Keratinocyte (primary cell): ENCODE measurements at regions not wholly inside any gene's neighbourhood (a gene's known extent, or its start where the extent isn't known, plus 50 kb on each side); places are given as distances from the start of the nearest gene placed in this dataset.

Source experiments
- DNase-seq: peaks from one replicate; pipeline ENCODE4 v3.0.0-alpha.2; 2011; ENCODE audit warnings: low read depth, missing footprints, low spot score
- FAIRE-seq: peaks from 2 replicates; lab custom pipeline; 2011; peaks lifted over from hg19 to GRCh38; lab: Jason Lieb, UNC
- H2AFZ ChIP-seq: 2 replicates; pipeline ENCODE4 v1.6.0; 2012; ENCODE audit warnings: low read length, control low read depth, inconsistent platforms; ENCODE audit not compliant: control insufficient read depth
- H3K27ac ChIP-seq: 2 replicates; pipeline ENCODE4 v1.5.1; 2011; ENCODE audit warnings: low read length; ENCODE audit not compliant: control insufficient read depth, insufficient read depth
- H3K27me3 ChIP-seq: 3 replicates; pipeline ENCODE4 v1.6.0; 2011; ENCODE audit warnings: low read length; ENCODE audit not compliant: control insufficient read depth, insufficient read depth; ENCODE audit errors: extremely low read depth
- H3K36me3 ChIP-seq, 2 experiments: 2 replicates in 1 of 2; 3 replicates in 1 of 2; pipeline ENCODE4 v1.5.1; 2011; ENCODE audit warnings: low read length in 2 of 2, mild to moderate bottlenecking in 1 of 2; ENCODE audit not compliant: control insufficient read depth in 2 of 2, insufficient read depth in 2 of 2; ENCODE audit errors: extremely low read depth in 1 of 2
- H3K4me1 ChIP-seq: 3 replicates; pipeline ENCODE4 v1.5.1; 2011; ENCODE audit warnings: low read length; ENCODE audit not compliant: control insufficient read depth, insufficient read depth; ENCODE audit errors: extremely low read depth
- H3K4me2 ChIP-seq: 3 replicates; pipeline ENCODE4 v1.6.0; 2011; ENCODE audit warnings: low read depth, low read length; ENCODE audit not compliant: control insufficient read depth, insufficient read depth; ENCODE audit errors: extremely low read depth
- H3K4me3 ChIP-seq, 3 experiments: fragments of 200-600 bp in 1 of 3; sonication (generic) in 1 of 3; 2 replicates in 2 of 3; 3 replicates in 1 of 3; pipeline ENCODE4 v1.5.1; 2011 to 2016; ENCODE audit warnings: low read length in 3 of 3, mild to moderate bottlenecking in 3 of 3, control low read depth in 2 of 3, inconsistent platforms in 1 of 3, low read depth in 1 of 3, mixed read lengths in 1 of 3, mixed run types in 1 of 3, moderate library complexity in 1 of 3; ENCODE audit not compliant: control insufficient read depth in 2 of 3, insufficient read depth in 2 of 3; ENCODE audit errors: extremely low read depth in 1 of 3
- H3K79me2 ChIP-seq: 2 replicates; pipeline ENCODE4 v1.6.0; 2012; ENCODE audit warnings: low read length; ENCODE audit not compliant: control insufficient read depth, insufficient read depth
- H3K9ac ChIP-seq: 3 replicates; pipeline ENCODE4 v1.6.0; 2011; ENCODE audit warnings: low read length; ENCODE audit not compliant: control insufficient read depth, insufficient read depth; ENCODE audit errors: extremely low read depth
- H3K9me1 ChIP-seq: 3 replicates; pipeline ENCODE4 v1.6.0; 2011; ENCODE audit warnings: low read length; ENCODE audit not compliant: control insufficient read depth, insufficient read depth; ENCODE audit errors: extremely low read depth
- H3K9me3 ChIP-seq: 2 replicates; pipeline ENCODE4 v1.5.1; 2012; ENCODE audit warnings: low read depth, low read length; ENCODE audit not compliant: control insufficient read depth
- H4K20me1 ChIP-seq: 3 replicates; pipeline ENCODE4 v1.6.0; 2011; ENCODE audit warnings: low read length; ENCODE audit not compliant: control insufficient read depth, insufficient read depth; ENCODE audit errors: extremely low read depth
- CTCF ChIP-seq, 3 experiments: IDR thresholded peaks in 1 of 3; conservative IDR thresholded peaks in 1 of 3; optimal IDR thresholded peaks in 1 of 3; 2 replicates in 2 of 3; 3 replicates in 1 of 3; pipeline versions ENCODE3 to v1.5.1; 2011; ENCODE audit warnings: low read length in 3 of 3, mild to moderate bottlenecking in 3 of 3, moderate library complexity in 2 of 3, control low read depth in 1 of 3, inconsistent platforms in 1 of 3; ENCODE audit not compliant: insufficient read depth in 2 of 3; ENCODE audit errors: extremely low read depth in 1 of 3
- EZH2 ChIP-seq: IDR thresholded peaks from one replicate; pipeline ENCODE4 v1.6.1; 2012; ENCODE audit warnings: inconsistent platforms, mild to moderate bottlenecking, low read length, moderate library complexity
- dilution Hi-C: fragments of 300-500 bp; cut with MboI; formaldehyde crosslinking; loops from one replicate; pipeline ENCODE4 v1.7.0; 2020; ENCODE audit warnings: low sequenced_read_pairs; ENCODE audit not compliant: extremely low pct_ligation_motif_present

GRCh38 chr1:57672346-57673140, 248.7 kb upstream of the DAB1 start:
- H3K4me1 ChIP-seq, result no peaks in the 10 kb centered on the region
- no peak for TF ChIP-seq CTCF (optimal IDR thresholded peaks at IDR 0.05 in 1 of 3, IDR thresholded peaks at IDR 0.05 in 1 of 3, conservative IDR thresholded peaks at IDR 0.05 in 1 of 3; ENCODE audit: extremely low read depth in 1 of 3, insufficient read depth in 2 of 3, low read length in 3 of 3)
- no peak for TF ChIP-seq EZH2
- H3K4me3 ChIP-seq, result no peak overlapping the region
- no peak overlapping the region for H3K27ac ChIP-seq
- dilution Hi-C loops, result no loop called here
- H3K9ac ChIP-seq, result no peak overlapping the region
- H3K4me2 ChIP-seq, result no peak overlapping the region
- H3K9me1 ChIP-seq, result no peaks in the 10 kb centered on the region
- H2AFZ ChIP-seq, result no peak overlapping the region
- DNase-seq (no peak), FAIRE-seq (no peak)
- H3K27me3 ChIP-seq, result no peaks in the 10 kb centered on the region
- H4K20me1 ChIP-seq, result no peaks in the 10 kb centered on the region
- H3K9me3 ChIP-seq, result no peaks in the 10 kb centered on the region
- no peaks in the 10 kb centered on the region for H3K36me3 ChIP-seq
- H3K79me2 ChIP-seq, result no peaks in the 10 kb centered on the region

GRCh38 chr1:57671750-57672149, 247.9 kb upstream of the DAB1 start:
- Histone ChIP-seq H3K27me3 (no peaks in the 10 kb centered on the region), H3K4me2 (no peak overlapping the region), H2AFZ (no peak overlapping the region), H3K9me1 (no peaks in the 10 kb centered on the region), H3K4me1 (no peaks in the 10 kb centered on the region), H3K27ac (no peak overlapping the region), H3K36me3 (no peaks in the 10 kb centered on the region), H3K9me3 (no peaks in the 10 kb centered on the region), H3K9ac (no peak overlapping the region), H4K20me1 (no peaks in the 10 kb centered on the region), H3K79me2 (no peaks in the 10 kb centered on the region), H3K4me3 (no peak overlapping the region)
- dilution Hi-C loops, result no loop called here
- DNase-seq (no peak), FAIRE-seq (no peak)
- TF ChIP-seq EZH2, result no peak
- no peak for TF ChIP-seq CTCF (optimal IDR thresholded peaks at IDR 0.05 in 1 of 3, IDR thresholded peaks at IDR 0.05 in 1 of 3, conservative IDR thresholded peaks at IDR 0.05 in 1 of 3; ENCODE audit: extremely low read depth in 1 of 3, insufficient read depth in 2 of 3, low read length in 3 of 3)
